ENCODE measurements at regions not wholly inside any gene's neighbourhood (a gene's known extent, or its start where the extent isn't known, plus 50 kb on each side); places are given as distances from the start of the nearest gene placed in this dataset.

- no peak overlapping the region for H3K27ac ChIP-seq (ENCODE audit: low read depth in 1 of 2, low read length in 2 of 2)
- H3K4me1 Mint-ChIP-seq = no peaks in the 10 kb centered on the region
- no peaks in the 10 kb centered on the region for H3K27me3 ChIP-seq (ENCODE audit: control insufficient read depth in 2 of 2, insufficient read depth in 2 of 2, low read length in 2 of 2)
- peaks cover 0 to 1% (median 1%) of the 10 kb centered on the region in 3 donors for H3K27me3 Mint-ChIP-seq (ENCODE audit: low read depth in 3 of 3)
- H3K9me3 Mint-ChIP-seq = peaks cover 6 to 42% (median 24%) of the 10 kb centered on the region in 7 donors
- H3K79me2 ChIP-seq (ENCODE audit: insufficient read depth, low read length) = no peaks in the 10 kb centered on the region
- H3K4me3 ChIP-seq (replicated peaks in 1 of 3; ENCODE audit: low read depth in 2 of 3, low read length in 3 of 3) = no peak overlapping the region
- DNase-seq = no peak
- H4K20me1 ChIP-seq (ENCODE audit: insufficient read depth, low read length) = no peaks in the 10 kb centered on the region
- H3K4me3 Mint-ChIP-seq = no peak overlapping the region
- 100% methylated on average over 2 of the region's 2 CpGs for WGBS (ENCODE audit: insufficient coverage)
- H3K9me3 ChIP-seq (replicated peaks in 1 of 2; ENCODE audit: control insufficient read depth in 1 of 2, insufficient read depth in 1 of 2, low read length in 2 of 2) = peaks cover 25 to 44% of the 10 kb centered on the region in 2 donors
- TF ChIP-seq, protein P1, sequence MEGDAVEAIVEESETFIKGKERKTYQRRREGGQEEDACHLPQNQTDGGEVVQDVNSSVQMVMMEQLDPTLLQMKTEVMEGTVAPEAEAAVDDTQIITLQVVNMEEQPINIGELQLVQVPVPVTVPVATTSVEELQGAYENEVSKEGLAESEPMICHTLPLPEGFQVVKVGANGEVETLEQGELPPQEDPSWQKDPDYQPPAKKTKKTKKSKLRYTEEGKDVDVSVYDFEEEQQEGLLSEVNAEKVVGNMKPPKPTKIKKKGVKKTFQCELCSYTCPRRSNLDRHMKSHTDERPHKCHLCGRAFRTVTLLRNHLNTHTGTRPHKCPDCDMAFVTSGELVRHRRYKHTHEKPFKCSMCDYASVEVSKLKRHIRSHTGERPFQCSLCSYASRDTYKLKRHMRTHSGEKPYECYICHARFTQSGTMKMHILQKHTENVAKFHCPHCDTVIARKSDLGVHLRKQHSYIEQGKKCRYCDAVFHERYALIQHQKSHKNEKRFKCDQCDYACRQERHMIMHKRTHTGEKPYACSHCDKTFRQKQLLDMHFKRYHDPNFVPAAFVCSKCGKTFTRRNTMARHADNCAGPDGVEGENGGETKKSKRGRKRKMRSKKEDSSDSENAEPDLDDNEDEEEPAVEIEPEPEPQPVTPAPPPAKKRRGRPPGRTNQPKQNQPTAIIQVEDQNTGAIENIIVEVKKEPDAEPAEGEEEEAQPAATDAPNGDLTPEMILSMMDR (IDR thresholded peaks at IDR 0.05) = no peak
- no peaks in the 10 kb centered on the region for H3K36me3 ChIP-seq (replicated peaks in 1 of 2; ENCODE audit: control insufficient read depth in 1 of 2, insufficient read depth in 2 of 2, low read length in 2 of 2)
- no peaks in the 10 kb centered on the region for H3K4me1 ChIP-seq (ENCODE audit: control insufficient read depth in 1 of 2, insufficient read depth in 2 of 2, low read length in 2 of 2)
- H3K27ac Mint-ChIP-seq = no peak overlapping the region
- H3K9ac ChIP-seq (ENCODE audit: insufficient read depth, low read length, poor library complexity, severe bottlenecking) = no peak overlapping the region
- intact Hi-C loops (cut with micrococcal nuclease) = no loop called here
- no peak overlapping the region for H3K4me2 ChIP-seq (replicated peaks; ENCODE audit: extremely low read depth, low read length, poor library complexity, severe bottlenecking)
- no peaks in the 10 kb centered on the region for H3K36me3 Mint-ChIP-seq
- no peak overlapping the region for H2AFZ ChIP-seq (ENCODE audit: insufficient read depth, low read depth, low read length, poor library complexity, severe bottlenecking)
Observed at GRCh38 chr1:81174811-81175476, 625.8 kb upstream of the ADGRL2 start.

GRCh38 chr1:81174052-81174451 is 626.7 kb upstream of the ADGRL2 start:
- Histone ChIP-seq H3K4me1 (ENCODE audit: control insufficient read depth in 1 of 2, insufficient read depth in 2 of 2, low read length in 2 of 2) (no peaks in the 10 kb centered on the region), H3K27ac (ENCODE audit: low read depth in 1 of 2, low read length in 2 of 2) (no peak overlapping the region), H4K20me1 (ENCODE audit: insufficient read depth, low read length) (no peaks in the 10 kb centered on the region), H3K27me3 (ENCODE audit: control insufficient read depth in 2 of 2, insufficient read depth in 2 of 2, low read length in 2 of 2) (no peaks in the 10 kb centered on the region), H3K4me3 (replicated peaks in 1 of 3; ENCODE audit: low read depth in 2 of 3, low read length in 3 of 3) (no peak overlapping the region), H3K36me3 (replicated peaks in 1 of 2; ENCODE audit: control insufficient read depth in 1 of 2, insufficient read depth in 2 of 2, low read length in 2 of 2) (no peaks in the 10 kb centered on the region), H2AFZ (ENCODE audit: insufficient read depth, low read depth, low read length, poor library complexity, severe bottlenecking) (no peak overlapping the region), H3K9ac (ENCODE audit: insufficient read depth, low read length, poor library complexity, severe bottlenecking) (no peak overlapping the region), H3K79me2 (ENCODE audit: insufficient read depth, low read length) (no peaks in the 10 kb centered on the region), H3K9me3 (replicated peaks in 1 of 2; ENCODE audit: control insufficient read depth in 1 of 2, insufficient read depth in 1 of 2, low read length in 2 of 2) (peaks cover 25 to 44% of the 10 kb centered on the region in 2 donors), H3K4me2 (replicated peaks; ENCODE audit: extremely low read depth, low read length, poor library complexity, severe bottlenecking) (no peak overlapping the region)
- H3K27me3 Mint-ChIP-seq (ENCODE audit: low read depth in 3 of 3) = peaks cover 0 to 1% (median 1%) of the 10 kb centered on the region in 3 donors
- no peak overlapping the region for H3K4me3 Mint-ChIP-seq
- intact Hi-C loops (cut with micrococcal nuclease) = no loop called here
- no peak for DNase-seq
- H3K36me3 Mint-ChIP-seq = no peaks in the 10 kb centered on the region
- TF ChIP-seq, protein P1 (IDR thresholded peaks at IDR 0.05) = no peak
- WGBS (ENCODE audit: insufficient coverage) = 83% methylated on average over 2 of the region's 2 CpGs
- no peaks in the 10 kb centered on the region for H3K4me1 Mint-ChIP-seq
- peaks cover 6 to 42% (median 22%) of the 10 kb centered on the region in 7 donors for H3K9me3 Mint-ChIP-seq
- H3K27ac Mint-ChIP-seq = no peak overlapping the region
